ENCODE measurements at regions not wholly inside any gene's neighbourhood (a gene's known extent, or its start where the extent isn't known, plus 50 kb on each side); places are given as distances from the start of the nearest gene placed in this dataset.

GRCh38 chr6:147699140-147699539 is 190.7 kb downstream of the SAMD5 start:
- Histone ChIP-seq H3K4me1 (ENCODE audit: control insufficient read depth, insufficient read depth, low read length) (peaks cover 5% of the 10 kb centered on the region), H3K36me3 (ENCODE audit: control insufficient read depth, insufficient read depth, low read length, severe bottlenecking) (no peaks in the 10 kb centered on the region), H3K9ac (ENCODE audit: low read length) (no peak overlapping the region), H3K9me3 (ENCODE audit: control insufficient read depth, low read length) (no peaks in the 10 kb centered on the region), H3K4me3 (ENCODE audit: low read length) (no peak overlapping the region), H3K27me3 (replicated peaks; ENCODE audit: control insufficient read depth, insufficient read depth, low read length) (no peaks in the 10 kb centered on the region)
- no peak for DNase-seq (ENCODE audit: low read depth)

- Histone ChIP-seq H3K9me3 (ENCODE audit: control insufficient read depth, low read length) (no peaks in the 10 kb centered on the region), H3K9ac (ENCODE audit: low read length) (no peak overlapping the region), H3K4me1 (ENCODE audit: control insufficient read depth, insufficient read depth, low read length) (peaks cover 5% of the 10 kb centered on the region), H3K27me3 (replicated peaks; ENCODE audit: control insufficient read depth, insufficient read depth, low read length) (no peaks in the 10 kb centered on the region), H3K36me3 (ENCODE audit: control insufficient read depth, insufficient read depth, low read length, severe bottlenecking) (no peaks in the 10 kb centered on the region), H3K4me3 (ENCODE audit: low read length) (no peak overlapping the region)
- peak; percentile 48 for DNase-seq (ENCODE audit: low read depth)
Measured at GRCh38 chr6:147699637-147700036, 191.1 kb downstream of the SAMD5 start.

- Histone ChIP-seq H3K4me3 (ENCODE audit: low read length) (no peak overlapping the region), H3K36me3 (ENCODE audit: control insufficient read depth, insufficient read depth, low read length, severe bottlenecking) (no peaks in the 10 kb centered on the region), H3K9me3 (ENCODE audit: control insufficient read depth, low read length) (no peaks in the 10 kb centered on the region), H3K27me3 (replicated peaks; ENCODE audit: control insufficient read depth, insufficient read depth, low read length) (no peaks in the 10 kb centered on the region), H3K4me1 (ENCODE audit: control insufficient read depth, insufficient read depth, low read length) (peaks cover 5% of the 10 kb centered on the region), H3K9ac (ENCODE audit: low read length) (no peak overlapping the region)
- DNase-seq (ENCODE audit: low read depth): no peak
Measured at GRCh38 chr6:147700436-147701209, 192.1 kb downstream of the SAMD5 start.

- no peak overlapping the region for H3K9ac ChIP-seq (ENCODE audit: low read length)
Measured at GRCh38 chr6:147704691-147705090, 196.2 kb downstream of the SAMD5 start.

GRCh38 chr6:147707524-147707923 is 199.0 kb downstream of the SAMD5 start:
- H3K36me3 ChIP-seq (ENCODE audit: control insufficient read depth, insufficient read depth, low read length, severe bottlenecking): no peaks in the 10 kb centered on the region
- no peaks in the 10 kb centered on the region for H3K4me1 ChIP-seq (ENCODE audit: control insufficient read depth, insufficient read depth, low read length)
- no peak for DNase-seq (ENCODE audit: low read depth)
- H3K27me3 ChIP-seq (replicated peaks; ENCODE audit: control insufficient read depth, insufficient read depth, low read length): no peaks in the 10 kb centered on the region
- no peaks in the 10 kb centered on the region for H3K9me3 ChIP-seq (ENCODE audit: control insufficient read depth, low read length)
- H3K9ac ChIP-seq (ENCODE audit: low read length): no peak overlapping the region
- H3K4me3 ChIP-seq (ENCODE audit: low read length): no peak overlapping the region

More at GRCh38 chr6:147704691-147705090, 196.2 kb downstream of the SAMD5 start:
- Histone ChIP-seq H3K27me3 (replicated peaks; ENCODE audit: control insufficient read depth, insufficient read depth, low read length) (no peaks in the 10 kb centered on the region), H3K4me3 (ENCODE audit: low read length) (no peak overlapping the region), H3K36me3 (ENCODE audit: control insufficient read depth, insufficient read depth, low read length, severe bottlenecking) (no peaks in the 10 kb centered on the region), H3K4me1 (ENCODE audit: control insufficient read depth, insufficient read depth, low read length) (peaks cover 4% of the 10 kb centered on the region), H3K9me3 (ENCODE audit: control insufficient read depth, low read length) (no peaks in the 10 kb centered on the region)
- DNase-seq (ENCODE audit: low read depth): no peak

- Histone ChIP-seq H3K4me1 (ENCODE audit: control insufficient read depth, insufficient read depth, low read length) (no peaks in the 10 kb centered on the region), H3K4me3 (ENCODE audit: low read length) (no peak overlapping the region), H3K27me3 (replicated peaks; ENCODE audit: control insufficient read depth, insufficient read depth, low read length) (no peaks in the 10 kb centered on the region), H3K9me3 (ENCODE audit: control insufficient read depth, low read length) (no peaks in the 10 kb centered on the region), H3K9ac (ENCODE audit: low read length) (no peak overlapping the region), H3K36me3 (ENCODE audit: control insufficient read depth, insufficient read depth, low read length, severe bottlenecking) (no peaks in the 10 kb centered on the region)
- DNase-seq (ENCODE audit: low read depth): no peak
Measured at GRCh38 chr6:147708170-147708569, 199.7 kb downstream of the SAMD5 start.

GRCh38 chr6:147709396-147710272 is 201.1 kb downstream of the SAMD5 start:
- Histone ChIP-seq H3K36me3 (ENCODE audit: control insufficient read depth, insufficient read depth, low read length, severe bottlenecking) (no peaks in the 10 kb centered on the region), H3K9me3 (ENCODE audit: control insufficient read depth, low read length) (no peaks in the 10 kb centered on the region), H3K4me1 (ENCODE audit: control insufficient read depth, insufficient read depth, low read length) (no peaks in the 10 kb centered on the region), H3K9ac (ENCODE audit: low read length) (no peak overlapping the region), H3K27me3 (replicated peaks; ENCODE audit: control insufficient read depth, insufficient read depth, low read length) (no peaks in the 10 kb centered on the region), H3K4me3 (ENCODE audit: low read length) (no peak overlapping the region)
- no peak for DNase-seq (ENCODE audit: low read depth)

- no peak for DNase-seq (ENCODE audit: low read depth)
- H3K9me3 ChIP-seq (ENCODE audit: control insufficient read depth, low read length): no peaks in the 10 kb centered on the region
- H3K4me1 ChIP-seq (ENCODE audit: control insufficient read depth, insufficient read depth, low read length): no peaks in the 10 kb centered on the region
- H3K9ac ChIP-seq (ENCODE audit: low read length): no peak overlapping the region
- no peaks in the 10 kb centered on the region for H3K27me3 ChIP-seq (replicated peaks; ENCODE audit: control insufficient read depth, insufficient read depth, low read length)
- H3K4me3 ChIP-seq (ENCODE audit: low read length): no peak overlapping the region
- no peaks in the 10 kb centered on the region for H3K36me3 ChIP-seq (ENCODE audit: control insufficient read depth, insufficient read depth, low read length, severe bottlenecking)
Measured at GRCh38 chr6:147710890-147711289, 202.4 kb downstream of the SAMD5 start.

GRCh38 chr6:147711476-147711875 is 203.0 kb downstream of the SAMD5 start:
- DNase-seq (ENCODE audit: low read depth): peak; percentile 71
- Histone ChIP-seq H3K9ac (ENCODE audit: low read length) (no peak overlapping the region), H3K9me3 (ENCODE audit: control insufficient read depth, low read length) (no peaks in the 10 kb centered on the region), H3K4me1 (ENCODE audit: control insufficient read depth, insufficient read depth, low read length) (no peaks in the 10 kb centered on the region), H3K36me3 (ENCODE audit: control insufficient read depth, insufficient read depth, low read length, severe bottlenecking) (no peaks in the 10 kb centered on the region), H3K27me3 (replicated peaks; ENCODE audit: control insufficient read depth, insufficient read depth, low read length) (no peaks in the 10 kb centered on the region), H3K4me3 (ENCODE audit: low read length) (no peak overlapping the region)

- H3K9ac ChIP-seq (ENCODE audit: low read length): no peak overlapping the region
- H3K9me3 ChIP-seq (ENCODE audit: control insufficient read depth, low read length): no peaks in the 10 kb centered on the region
- peak; percentile 26 for DNase-seq (ENCODE audit: low read depth)
- H3K4me3 ChIP-seq (ENCODE audit: low read length): no peak overlapping the region
- no peaks in the 10 kb centered on the region for H3K4me1 ChIP-seq (ENCODE audit: control insufficient read depth, insufficient read depth, low read length)
- no peaks in the 10 kb centered on the region for H3K27me3 ChIP-seq (replicated peaks; ENCODE audit: control insufficient read depth, insufficient read depth, low read length)
- no peaks in the 10 kb centered on the region for H3K36me3 ChIP-seq (ENCODE audit: control insufficient read depth, insufficient read depth, low read length, severe bottlenecking)
Measured at GRCh38 chr6:147712841-147713240, 204.4 kb downstream of the SAMD5 start.

- Histone ChIP-seq H3K4me3 (ENCODE audit: low read length) (no peak overlapping the region), H3K27me3 (replicated peaks; ENCODE audit: control insufficient read depth, insufficient read depth, low read length) (no peaks in the 10 kb centered on the region), H3K9ac (ENCODE audit: low read length) (no peak overlapping the region), H3K4me1 (ENCODE audit: control insufficient read depth, insufficient read depth, low read length) (no peaks in the 10 kb centered on the region), H3K36me3 (ENCODE audit: control insufficient read depth, insufficient read depth, low read length, severe bottlenecking) (no peaks in the 10 kb centered on the region), H3K9me3 (ENCODE audit: control insufficient read depth, low read length) (no peaks in the 10 kb centered on the region)
- no peak for DNase-seq (ENCODE audit: low read depth)
Measured at GRCh38 chr6:147715035-147715434, 206.5 kb downstream of the SAMD5 start.
